Cardiac septum (tissue), 1 donor: ENCODE measurements at regions not wholly inside any gene's neighbourhood (a gene's known extent, or its start where the extent isn't known, plus 50 kb on each side); places are given as distances from the start of the nearest gene placed in this dataset.

Experiments used
- DNase-seq: peaks from one replicate; pipeline ENCODE4 v3.0.0-alpha.2; 2020; ENCODE audit warnings: low spot score
- intact Hi-C: fragments of 100-400 bp; cut with DNase I; formaldehyde crosslinking; loops from one replicate; pipeline ENCODE4 v1.14.0; 2022
- donor health status: DM: no; HTN: no; CAD: no.

- intact Hi-C loops: no loop called here
- no peak for DNase-seq
Observed at GRCh38 chrX:87727620-87728019, 210.0 kb downstream of the KLHL4 start.

- DNase-seq: peak; percentile 41
- intact Hi-C loops: no loop called here
Observed at GRCh38 chrX:87728024-87728423, 210.4 kb downstream of the KLHL4 start.

- DNase-seq: no peak
- intact Hi-C loops: no loop called here
Observed at GRCh38 chrX:87728459-87728858, 210.9 kb downstream of the KLHL4 start.

- intact Hi-C loops: no loop called here
- DNase-seq: no peak
Observed at GRCh38 chrX:87732133-87732532, 214.5 kb downstream of the KLHL4 start.

GRCh38 chrX:87736576-87736975, 219.0 kb downstream of the KLHL4 start:
- intact Hi-C loops: no loop called here
- no peak for DNase-seq

GRCh38 chrX:87744391-87744790, 226.8 kb downstream of the KLHL4 start:
- DNase-seq: no peak
- intact Hi-C loops: no loop called here

GRCh38 chrX:87755493-87755892, 237.9 kb downstream of the KLHL4 start:
- no peak for DNase-seq
- intact Hi-C loops: no loop called here

GRCh38 chrX:87788976-87789375, 271.4 kb downstream of the KLHL4 start:
- intact Hi-C loops: no loop called here
- no peak for DNase-seq

- no peak for DNase-seq
- intact Hi-C loops: no loop called here
Observed at GRCh38 chrX:87798039-87798438, 280.4 kb downstream of the KLHL4 start.

- intact Hi-C loops: no loop called here
Observed at GRCh38 chrX:87805829-87806490, 288.4 kb downstream of the KLHL4 start.

GRCh38 chrX:87808576-87809243, 291.1 kb downstream of the KLHL4 start:
- intact Hi-C loops: no loop called here
- no peak for DNase-seq

More at GRCh38 chrX:87805829-87806490, 288.4 kb downstream of the KLHL4 start:
- DNase-seq: no peak

GRCh38 chrX:87813566-87813965, 296.0 kb downstream of the KLHL4 start:
- no peak for DNase-seq
- intact Hi-C loops: no loop called here

GRCh38 chrX:87846956-87847355, 329.4 kb downstream of the KLHL4 start:
- DNase-seq: no peak
- intact Hi-C loops: no loop called here

- DNase-seq: no peak
- intact Hi-C loops: no loop called here
Observed at GRCh38 chrX:87873347-87873941, 355.8 kb downstream of the KLHL4 start.

- intact Hi-C loops: no loop called here
- no peak for DNase-seq
Observed at GRCh38 chrX:87874043-87874442, 356.4 kb downstream of the KLHL4 start.

GRCh38 chrX:87878926-87879325, 361.3 kb downstream of the KLHL4 start:
- DNase-seq: no peak
- intact Hi-C loops: no loop called here

GRCh38 chrX:87890437-87890836, 372.8 kb downstream of the KLHL4 start:
- DNase-seq: no peak
- intact Hi-C loops: no loop called here

- intact Hi-C loops: no loop called here
- no peak for DNase-seq
Observed at GRCh38 chrX:87895421-87895820, 377.8 kb downstream of the KLHL4 start.

GRCh38 chrX:87896057-87896456, 378.5 kb downstream of the KLHL4 start:
- intact Hi-C loops: no loop called here
- no peak for DNase-seq

GRCh38 chrX:87900320-87900908, 382.8 kb downstream of the KLHL4 start:
- DNase-seq: no peak
- intact Hi-C loops: no loop called here

GRCh38 chrX:87901060-87901459, 383.5 kb downstream of the KLHL4 start:
- intact Hi-C loops: no loop called here
- no peak for DNase-seq
